SK-N-MC (cell line): ENCODE measurements at regions not wholly inside any gene's neighbourhood (a gene's known extent, or its start where the extent isn't known, plus 50 kb on each side); places are given as distances from the start of the nearest gene placed in this dataset.

Experiments
- EZH2 ChIP-seq: fragments of 200-600 bp; sonication (generic); IDR thresholded peaks from one replicate; pipeline ENCODE4 v1.6.1; 2017; ENCODE audit warnings: antibody characterized with exemption
- POLR2AphosphoS5 ChIP-seq: IDR thresholded peaks from 2 replicates; pipeline ENCODE4 v1.6.1; 2012; ENCODE audit warnings: mild to moderate bottlenecking, low read depth, low read length, borderline replicate concordance

DNA sequence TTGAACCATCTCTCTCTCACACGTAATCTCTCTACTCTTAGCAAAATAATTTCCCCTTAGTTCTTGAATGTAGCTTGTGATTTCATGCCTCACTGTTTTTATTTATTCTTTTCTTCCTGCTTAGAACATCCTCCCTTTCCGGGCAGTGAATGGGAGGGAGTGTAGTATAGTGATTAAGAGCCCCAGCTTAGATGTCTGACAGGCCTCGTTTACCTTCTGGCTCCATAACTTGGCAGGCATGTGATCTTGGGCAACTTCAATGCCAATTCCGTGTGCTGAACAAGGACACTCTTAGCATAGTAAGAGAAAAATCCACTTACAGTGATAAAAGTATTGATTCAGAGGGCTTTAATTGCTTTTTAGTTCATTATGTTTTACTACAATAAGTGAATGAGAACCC, 96.3 kb upstream of the TNPO1 start:
- no peak for TF ChIP-seq EZH2
- no peak for TF ChIP-seq POLR2AphosphoS5
